Middle frontal gyrus (tissue), 1 donor: ENCODE measurements at regions not wholly inside any gene's neighbourhood (a gene's known extent, or its start where the extent isn't known, plus 50 kb on each side); places are given as distances from the start of the nearest gene placed in this dataset.
"Not testable (repeated sequence)": the region's sequence is repeated elsewhere in the genome, so short reads cannot be mapped to it uniquely, and the experiment has no call there.

ENCODE experiments used
- DNase-seq: peaks from one replicate; pipeline ENCODE4 v3.0.0-alpha.2; 2015; ENCODE audit warnings: low spot score; ENCODE audit errors: extremely low spot score

GRCh38 chr6:4271761-4272470, 136.5 kb upstream of the ECI2 start:
- DNase-seq = no peak

- no peak for DNase-seq
These were observed 135.4 kb upstream of the ECI2 start for GRCh38 chr6:4270776-4271175.

- DNase-seq = no peak
These were observed 134.6 kb upstream of the ECI2 start for GRCh38 chr6:4270001-4270400.

- no peak for DNase-seq
These were observed 132.8 kb upstream of the ECI2 start for GRCh38 chr6:4268171-4268570.

GRCh38 chr6:4265740-4266139, 130.4 kb upstream of the ECI2 start:
- DNase-seq = no peak

- no peak for DNase-seq
These were observed 129.2 kb upstream of the ECI2 start for GRCh38 chr6:4264601-4265000.

- no peak for DNase-seq
These were observed 128.7 kb upstream of the ECI2 start for GRCh38 chr6:4264081-4264480.

GRCh38 chr6:4262526-4262925, 127.2 kb upstream of the ECI2 start:
- DNase-seq = no peak

GRCh38 chr6:4259391-4259790, 124.0 kb upstream of the ECI2 start:
- DNase-seq = no peak

- no peak for DNase-seq
These were observed 123.4 kb upstream of the ECI2 start for GRCh38 chr6:4258733-4259132.

GRCh38 chr6:4256969-4257368, 121.6 kb upstream of the ECI2 start:
- no peak for DNase-seq

- DNase-seq = no peak
These were observed 118.3 kb upstream of the ECI2 start for GRCh38 chr6:4253604-4254231.

GRCh38 chr6:4252445-4252844, 117.1 kb upstream of the ECI2 start:
- not testable (repeated sequence) for DNase-seq

GRCh38 chr6:4250645-4251044, 115.3 kb upstream of the ECI2 start:
- DNase-seq = no peak

- DNase-seq = not testable (repeated sequence)
These were observed 108.5 kb upstream of the ECI2 start for GRCh38 chr6:4243832-4244231.

GRCh38 chr6:4243237-4243636, 107.9 kb upstream of the ECI2 start:
- no peak for DNase-seq

- no peak for DNase-seq
These were observed 107.2 kb upstream of the ECI2 start for GRCh38 chr6:4242601-4243000.

GRCh38 chr6:4240148-4240547, 104.8 kb upstream of the ECI2 start:
- no peak for DNase-seq

GRCh38 chr6:4225161-4225872, 89.9 kb upstream of the ECI2 start:
- DNase-seq = no peak

GRCh38 chr6:4224067-4224978, 88.9 kb upstream of the ECI2 start:
- no peak for DNase-seq

- no peak for DNase-seq
These were observed 85.2 kb upstream of the ECI2 start for GRCh38 chr6:4220558-4220957.
